A549 (cell line): ENCODE measurements at regions not wholly inside any gene's neighbourhood (a gene's known extent, or its start where the extent isn't known, plus 50 kb on each side); places are given as distances from the start of the nearest gene placed in this dataset.

Experiments used
- ATAC-seq, 2 experiments: fragments of 200-7000 bp in 1 of 2; fragments of >200 bp in 1 of 2; cut with Nextera tagmentation in 1 of 2; cut with Tn5 transposase in 1 of 2; 3 replicates each; pipeline versions ENCODE4 v1.8.0 to v1.9.1; 2018 to 2020; ENCODE audit warnings: mild to moderate bottlenecking in 1 of 2, moderate library complexity in 1 of 2
- CTCF ChIA-PET: fragments of 300-600 bp; sonication (Branson Sonifier 250); formaldehyde crosslinking; extraction: SDS; loops from one replicate; lab custom pipeline; 2021; ENCODE audit warnings: antibody characterized with exemption, inconsistent platforms; lab: Yijun Ruan, JAX
- POLR2A ChIA-PET: fragments of 350-600 bp; formaldehyde crosslinking; extraction: SDS; loops from one replicate; lab custom pipeline; 2021; ENCODE audit warnings: antibody characterized with exemption, inconsistent platforms; lab: Yijun Ruan, JAX
- DNase-seq, 2 experiments: peaks; one replicate each; pipeline versions ENCODE4 v3.0.0 to v3.0.0-alpha.2; 2011 to 2016; ENCODE audit warnings: low read depth in 1 of 2, low spot score in 1 of 2
- FAIRE-seq: peaks from 2 replicates; lab custom pipeline; 2011; peaks lifted over from hg19 to GRCh38; lab: Jason Lieb, UNC
- H3K27ac ChIP-seq, 2 experiments: fragments of >200 bp; sonication (Bioruptor Twin); formaldehyde crosslinking; 3 replicates each; pipeline ENCODE4 v1.5.1; 2016 to 2017
- H3K4me1 ChIP-seq: fragments of >200 bp; sonication (Bioruptor Twin); formaldehyde crosslinking; 3 replicates; pipeline ENCODE4 v1.6.1; 2016
- H3K4me2 ChIP-seq: fragments of >200 bp; sonication (Bioruptor Twin); formaldehyde crosslinking; 3 replicates; pipeline ENCODE4 v1.6.1; 2016
- H3K4me3 ChIP-seq: fragments of >200 bp; sonication (Bioruptor Twin); formaldehyde crosslinking; 3 replicates; pipeline ENCODE4 v1.5.1; 2016
- H3K9me3 ChIP-seq: fragments of >200 bp; sonication (Bioruptor Twin); formaldehyde crosslinking; 3 replicates; pipeline ENCODE4 v1.6.1; 2016
- ATOH8 ChIP-seq: fragments of 250-450 bp; sonication (Bioruptor Pico); IDR thresholded peaks from 2 replicates; pipeline ENCODE4 v1.5.0; 2020; ENCODE audit warnings: low read depth, mild to moderate bottlenecking, moderate library complexity
- BCL3 ChIP-seq: fragments of >200 bp; sonication (Bioruptor Twin); formaldehyde crosslinking; IDR thresholded peaks from 3 replicates; pipeline ENCODE4 v1.6.1; 2016
- BHLHE40 ChIP-seq: IDR thresholded peaks from 2 replicates; pipeline ENCODE4 v1.6.1; 2012; ENCODE audit warnings: low read depth, low read length, inconsistent platforms
- CBX8 ChIP-seq: fragments of 200-600 bp; sonication (generic); IDR thresholded peaks from 2 replicates; pipeline ENCODE4 v1.6.1; 2016
- CHD4 ChIP-seq: fragments of 200-600 bp; sonication (generic); IDR thresholded peaks from 2 replicates; pipeline ENCODE4 v1.6.1; 2016; ENCODE audit warnings: antibody characterized with exemption, mild to moderate bottlenecking, borderline replicate concordance
- EHMT2 ChIP-seq: fragments of 200-600 bp; sonication (generic); IDR thresholded peaks from 2 replicates; pipeline ENCODE4 v1.6.1; 2016; ENCODE audit warnings: antibody characterized with exemption, low read depth, mild to moderate bottlenecking, moderate library complexity
- FOSB ChIP-seq: fragments of 250-450 bp; sonication (Bioruptor Pico); IDR thresholded peaks from 2 replicates; pipeline ENCODE4 v1.5.0; 2020; ENCODE audit warnings: mild to moderate bottlenecking, moderate library complexity
- FOSL2 ChIP-seq, 2 experiments: fragments of 450-650 bp in 1 of 2; fragments of >200 bp in 1 of 2; sonication (Bioruptor Twin) in 1 of 2; formaldehyde crosslinking; IDR thresholded peaks; 2 replicates each; pipeline versions ENCODE4 v1.5.0 to v1.6.1; 2016 to 2020; ENCODE audit warnings: mild to moderate bottlenecking in 1 of 2, moderate library complexity in 1 of 2
- GATA3 ChIP-seq: IDR thresholded peaks from 2 replicates; pipeline ENCODE4 v1.6.1; 2012; ENCODE audit warnings: borderline replicate concordance
- HES2 ChIP-seq: fragments of >200 bp; sonication (Bioruptor Twin); formaldehyde crosslinking; IDR thresholded peaks from 2 replicates; pipeline ENCODE4 v1.6.1; 2016
- HEYL ChIP-seq: fragments of 250-450 bp; sonication (Bioruptor Pico); IDR thresholded peaks from 2 replicates; pipeline ENCODE4 v1.8.0; 2021; ENCODE audit warnings: mild to moderate bottlenecking, moderate library complexity
- HOXA7 ChIP-seq: fragments of 250-450 bp; sonication (Bioruptor Pico); IDR thresholded peaks from 2 replicates; pipeline ENCODE4 v1.5.0; 2020; ENCODE audit warnings: mild to moderate bottlenecking, moderate library complexity
- HOXB13 ChIP-seq: fragments of 250-450 bp; sonication (Bioruptor Pico); IDR thresholded peaks from 2 replicates; pipeline ENCODE4 v1.5.0; 2020; ENCODE audit warnings: low read depth, mild to moderate bottlenecking, moderate library complexity
- HOXB5 ChIP-seq: fragments of 250-450 bp; sonication (Bioruptor Pico); IDR thresholded peaks from 2 replicates; pipeline ENCODE4 v1.5.0; 2020; ENCODE audit warnings: mild to moderate bottlenecking, moderate library complexity
- JUNB ChIP-seq: fragments of >200 bp; sonication (Bioruptor Twin); formaldehyde crosslinking; IDR thresholded peaks from 2 replicates; pipeline ENCODE4 v1.6.1; 2016
- KDM5A ChIP-seq: fragments of 200-600 bp; sonication (generic); IDR thresholded peaks from 2 replicates; pipeline ENCODE4 v1.6.1; 2016; ENCODE audit warnings: antibody characterized with exemption, mild to moderate bottlenecking
- MAFK ChIP-seq: fragments of 450-650 bp; IDR thresholded peaks from 2 replicates; pipeline ENCODE4 v1.6.1; 2014; ENCODE audit not compliant: partially characterized antibody
- MAX ChIP-seq: IDR thresholded peaks from 2 replicates; pipeline ENCODE4 v1.6.1; 2012
- MAZ ChIP-seq: fragments of 150-350 bp; IDR thresholded peaks from 2 replicates; pipeline ENCODE4 v1.6.1; 2014; ENCODE audit warnings: antibody characterized with exemption, low read depth, low read length, borderline replicate concordance
- NFE2L2 ChIP-seq: fragments of 150-350 bp; conservative IDR thresholded peaks from 2 replicates; pipeline ENCODE4 v1.6.1; 2014; ENCODE audit warnings: low read length
- NPAS2 ChIP-seq: fragments of 250-450 bp; sonication (Bioruptor Pico); IDR thresholded peaks from 2 replicates; pipeline ENCODE4 v1.8.0; 2022; ENCODE audit warnings: mild to moderate bottlenecking, moderate library complexity, borderline replicate concordance
- POLR2A ChIP-seq: IDR thresholded peaks from 2 replicates; pipeline ENCODE4 v1.6.1; 2012; ENCODE audit warnings: mild to moderate bottlenecking, low read length
- POLR2AphosphoS2 ChIP-seq: conservative IDR thresholded peaks from 2 replicates; pipeline ENCODE4 v1.6.1; 2012; ENCODE audit warnings: low read length, improper control_type of control experiment, inconsistent platforms
- RARB ChIP-seq: fragments of 250-450 bp; sonication (Bioruptor Pico); IDR thresholded peaks from 2 replicates; pipeline ENCODE4 v1.8.0; 2021; ENCODE audit warnings: mild to moderate bottlenecking, moderate library complexity
- RNF2 ChIP-seq: fragments of 200-600 bp; sonication (generic); IDR thresholded peaks from 2 replicates; pipeline ENCODE4 v1.6.1; 2016; ENCODE audit warnings: low read depth, mild to moderate bottlenecking, antibody characterized with exemption, moderate library complexity, borderline replicate concordance
- SMC3 ChIP-seq: fragments of >200 bp; sonication (Bioruptor Twin); formaldehyde crosslinking; IDR thresholded peaks from 3 replicates; pipeline ENCODE4 v1.6.1; 2018; ENCODE audit warnings: inconsistent platforms
- TFCP2L1 ChIP-seq: fragments of 250-450 bp; sonication (Bioruptor Pico); IDR thresholded peaks from 2 replicates; pipeline ENCODE4 v1.5.0; 2021; ENCODE audit warnings: mild to moderate bottlenecking
- TP53 ChIP-seq: fragments of 250-450 bp; sonication (Bioruptor Pico); IDR thresholded peaks from 2 replicates; pipeline ENCODE4 v1.5.0; 2021; ENCODE audit warnings: mild to moderate bottlenecking, moderate library complexity
- USF2 ChIP-seq: fragments of 450-650 bp; IDR thresholded peaks from 2 replicates; pipeline ENCODE4 v1.6.1; 2014; ENCODE audit warnings: antibody characterized with exemption
- WGBS: methylation state at CpG from one replicate; pipeline ENCODE4 v1.1.6; 2017; ENCODE audit errors: missing lambda C conversion rate; 5-methylcytosine and 5-hydroxymethylcytosine counted together

- Histone ChIP-seq H3K4me3 (no peak overlapping the region), H3K4me1 (no peaks in the 10 kb centered on the region), H3K9me3 (no peaks in the 10 kb centered on the region), H3K4me2 (no peak overlapping the region)
- DNase-seq = no peak
- ChIA-PET CTCF (interaction anchor here (0.7 kb wide), 1 partner anchor 344 kb away, joined by 3 read pairs; no protein-coding TSS in a partner anchor), POLR2A (no interaction called here)
- 83% methylated on average over 8 of the region's 8 CpGs for WGBS
- no peak for ATAC-seq
- TF ChIP-seq JUNB (no peak), HES2 (no peak), USF2 (no peak), BHLHE40 (no peak), SMC3 (no peak), BCL3 (no peak), ATOH8 (CRISPR knock-in tag) (no peak), CBX8 (no peak), MAFK (no peak), POLR2A (no peak), MAX (no peak), HOXA7 (CRISPR knock-in tag) (no peak), MAZ (no peak), NPAS2 (CRISPR knock-in tag) (no peak), GATA3 (no peak), KDM5A (no peak), TP53 (no peak)
- TF ChIP-seq, all 56 proteins: peak for 0
- FAIRE-seq = no peak
- no peak overlapping the region for H3K27ac ChIP-seq
Observed at GRCh38 chr6:85118652-85119235, 331.1 kb upstream of the NT5E start.

GRCh38 chr6:85118233-85118632 lies 331.6 kb upstream of the NT5E start:
- no peak overlapping the region for H3K4me2 ChIP-seq
- H3K9me3 ChIP-seq = no peaks in the 10 kb centered on the region
- H3K4me3 ChIP-seq = no peak overlapping the region
- no peak for DNase-seq
- ChIA-PET CTCF (interaction anchor here (0.7 kb wide), 1 partner anchor 343 kb away, joined by 3 read pairs; no protein-coding TSS in a partner anchor), POLR2A (no interaction called here)
- 70% methylated on average over 5 of the region's 5 CpGs for WGBS
- no peaks in the 10 kb centered on the region for H3K4me1 ChIP-seq
- no peak for FAIRE-seq
- no peak for ATAC-seq
- H3K27ac ChIP-seq = no peak overlapping the region
- TF ChIP-seq EHMT2 (no peak), BHLHE40 (no peak), FOSL2 (IDR thresholded peaks at IDR 0.05) (no peak), FOSL2 (CRISPR knock-in tag; IDR thresholded peaks at IDR 0.05) (no peak), GATA3 (no peak), HOXB5 (CRISPR knock-in tag) (no peak), CHD4 (no peak), RARB (no peak), HOXB13 (CRISPR knock-in tag) (no peak), CBX8 (no peak), POLR2AphosphoS2 (no peak), RNF2 (no peak), POLR2A (no peak), TP53 (no peak), HEYL (no peak), TFCP2L1 (CRISPR knock-in tag) (no peak), NPAS2 (CRISPR knock-in tag) (no peak), HOXA7 (CRISPR knock-in tag) (no peak), NFE2L2 (no peak), FOSB (CRISPR knock-in tag) (no peak)
